ENCODE measurements at regions not wholly inside any gene's neighbourhood (a gene's known extent, or its start where the extent isn't known, plus 50 kb on each side); places are given as distances from the start of the nearest gene placed in this dataset.

DNA sequence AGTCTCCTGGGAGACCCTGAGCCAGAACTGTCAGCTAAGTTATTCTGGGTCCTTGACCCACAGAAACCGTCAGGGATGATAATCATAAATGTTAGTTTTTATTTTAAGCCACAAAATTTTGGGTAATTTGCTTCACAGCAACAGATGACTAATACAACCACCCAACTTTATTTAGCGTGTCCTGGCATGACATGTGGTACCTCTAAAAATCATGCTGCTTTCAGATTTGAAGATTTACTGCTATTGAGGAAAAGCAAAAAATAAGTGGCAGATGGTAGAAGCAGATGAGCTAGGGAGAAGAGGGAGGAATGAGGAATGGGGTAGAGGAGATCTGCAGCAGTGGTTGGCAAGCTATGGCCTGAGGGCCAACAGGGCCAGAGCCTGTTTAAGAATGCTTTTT lies 90.4 kb downstream of the TMEM100 start:
- TF ChIP-seq ZNF423 (tag by site-specific recombination; IDR thresholded peaks at IDR 0.05) = no peak
- TF ChIP-seq, protein P1, sequence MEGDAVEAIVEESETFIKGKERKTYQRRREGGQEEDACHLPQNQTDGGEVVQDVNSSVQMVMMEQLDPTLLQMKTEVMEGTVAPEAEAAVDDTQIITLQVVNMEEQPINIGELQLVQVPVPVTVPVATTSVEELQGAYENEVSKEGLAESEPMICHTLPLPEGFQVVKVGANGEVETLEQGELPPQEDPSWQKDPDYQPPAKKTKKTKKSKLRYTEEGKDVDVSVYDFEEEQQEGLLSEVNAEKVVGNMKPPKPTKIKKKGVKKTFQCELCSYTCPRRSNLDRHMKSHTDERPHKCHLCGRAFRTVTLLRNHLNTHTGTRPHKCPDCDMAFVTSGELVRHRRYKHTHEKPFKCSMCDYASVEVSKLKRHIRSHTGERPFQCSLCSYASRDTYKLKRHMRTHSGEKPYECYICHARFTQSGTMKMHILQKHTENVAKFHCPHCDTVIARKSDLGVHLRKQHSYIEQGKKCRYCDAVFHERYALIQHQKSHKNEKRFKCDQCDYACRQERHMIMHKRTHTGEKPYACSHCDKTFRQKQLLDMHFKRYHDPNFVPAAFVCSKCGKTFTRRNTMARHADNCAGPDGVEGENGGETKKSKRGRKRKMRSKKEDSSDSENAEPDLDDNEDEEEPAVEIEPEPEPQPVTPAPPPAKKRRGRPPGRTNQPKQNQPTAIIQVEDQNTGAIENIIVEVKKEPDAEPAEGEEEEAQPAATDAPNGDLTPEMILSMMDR (tag by site-specific recombination; IDR thresholded peaks at IDR 0.05) = no peak
- TF ChIP-seq SALL2 (tag by site-specific recombination; IDR thresholded peaks at IDR 0.05; ENCODE audit: borderline replicate concordance) = no peak
- no peak for TF ChIP-seq ZNF76 (tag by site-specific recombination; IDR thresholded peaks at IDR 0.05; ENCODE audit: borderline replicate concordance, low read depth)
- TF ChIP-seq ZNF121 (tag by site-specific recombination; IDR thresholded peaks at IDR 0.05) = no peak
- TF ChIP-seq, protein P2, sequence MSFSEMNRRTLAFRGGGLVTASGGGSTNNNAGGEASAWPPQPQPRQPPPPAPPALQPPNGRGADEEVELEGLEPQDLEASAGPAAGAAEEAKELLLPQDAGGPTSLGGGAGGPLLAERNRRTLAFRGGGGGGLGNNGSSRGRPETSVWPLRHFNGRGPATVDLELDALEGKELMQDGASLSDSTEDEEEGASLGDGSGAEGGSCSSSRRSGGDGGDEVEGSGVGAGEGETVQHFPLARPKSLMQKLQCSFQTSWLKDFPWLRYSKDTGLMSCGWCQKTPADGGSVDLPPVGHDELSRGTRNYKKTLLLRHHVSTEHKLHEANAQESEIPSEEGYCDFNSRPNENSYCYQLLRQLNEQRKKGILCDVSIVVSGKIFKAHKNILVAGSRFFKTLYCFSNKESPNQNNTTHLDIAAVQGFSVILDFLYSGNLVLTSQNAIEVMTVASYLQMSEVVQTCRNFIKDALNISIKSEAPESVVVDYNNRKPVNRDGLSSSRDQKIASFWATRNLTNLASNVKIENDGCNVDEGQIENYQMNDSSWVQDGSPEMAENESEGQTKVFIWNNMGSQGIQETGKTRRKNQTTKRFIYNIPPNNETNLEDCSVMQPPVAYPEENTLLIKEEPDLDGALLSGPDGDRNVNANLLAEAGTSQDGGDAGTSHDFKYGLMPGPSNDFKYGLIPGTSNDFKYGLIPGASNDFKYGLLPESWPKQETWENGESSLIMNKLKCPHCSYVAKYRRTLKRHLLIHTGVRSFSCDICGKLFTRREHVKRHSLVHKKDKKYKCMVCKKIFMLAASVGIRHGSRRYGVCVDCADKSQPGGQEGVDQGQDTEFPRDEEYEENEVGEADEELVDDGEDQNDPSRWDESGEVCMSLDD (tag by site-specific recombination; IDR thresholded peaks at IDR 0.05) = no peak
- TF ChIP-seq ZNF416 (tag by site-specific recombination; IDR thresholded peaks at IDR 0.05) = no peak
- TF ChIP-seq, protein P3, sequence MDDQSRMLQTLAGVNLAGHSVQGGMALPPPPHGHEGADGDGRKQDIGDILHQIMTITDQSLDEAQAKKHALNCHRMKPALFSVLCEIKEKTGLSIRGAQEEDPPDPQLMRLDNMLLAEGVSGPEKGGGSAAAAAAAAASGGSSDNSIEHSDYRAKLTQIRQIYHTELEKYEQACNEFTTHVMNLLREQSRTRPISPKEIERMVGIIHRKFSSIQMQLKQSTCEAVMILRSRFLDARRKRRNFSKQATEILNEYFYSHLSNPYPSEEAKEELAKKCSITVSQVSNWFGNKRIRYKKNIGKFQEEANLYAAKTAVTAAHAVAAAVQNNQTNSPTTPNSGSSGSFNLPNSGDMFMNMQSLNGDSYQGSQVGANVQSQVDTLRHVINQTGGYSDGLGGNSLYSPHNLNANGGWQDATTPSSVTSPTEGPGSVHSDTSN (CRISPR knock-in tag; IDR thresholded peaks at IDR 0.05) = no peak
- no peak for TF ChIP-seq ZNF785 (tag by site-specific recombination; IDR thresholded peaks at IDR 0.05)
- TF ChIP-seq ZNF660 (tag by site-specific recombination; IDR thresholded peaks at IDR 0.05) = no peak

Data from HEK293 (cell line).